Loucy (cell line): ENCODE measurements at regions not wholly inside any gene's neighbourhood (a gene's known extent, or its start where the extent isn't known, plus 50 kb on each side); places are given as distances from the start of the nearest gene placed in this dataset.

ENCODE experiments used
- CTCF ChIP-seq: fragments of 200-600 bp; sonication (generic); conservative IDR thresholded peaks from 2 replicates; pipeline ENCODE4 v1.5.1; 2014; ENCODE audit warnings: mild to moderate bottlenecking, antibody characterized with exemption, low read length
- EZH2phosphoT487 ChIP-seq: fragments of 200-600 bp; IDR thresholded peaks from 2 replicates; pipeline ENCODE4 v1.6.1; 2018; ENCODE audit warnings: antibody characterized with exemption, mild to moderate bottlenecking, moderate library complexity, borderline replicate concordance

DNA sequence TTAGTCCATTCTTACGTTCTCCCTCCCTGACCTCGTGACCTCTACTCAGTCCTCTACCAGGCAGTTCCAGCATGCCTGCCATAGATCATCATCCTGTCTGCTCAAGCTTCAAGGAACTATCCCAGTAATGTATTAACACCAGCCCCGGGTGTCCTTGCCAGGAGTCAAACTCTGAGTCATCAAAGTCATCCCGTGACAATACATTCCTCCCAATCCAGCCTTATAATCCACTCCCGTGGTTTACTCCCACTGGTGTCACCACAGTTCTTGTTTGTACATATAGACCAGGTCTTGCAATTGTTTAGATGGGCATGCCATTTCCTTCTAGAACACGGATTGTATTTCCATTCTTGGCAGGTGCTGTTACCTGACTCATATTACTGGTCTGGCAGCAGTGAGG is 68.7 kb upstream of the TAB3 start:
- TF ChIP-seq EZH2phosphoT487 (no peak), CTCF (no peak)
